WI38 (cell line): ENCODE measurements at regions not wholly inside any gene's neighbourhood (a gene's known extent, or its start where the extent isn't known, plus 50 kb on each side); places are given as distances from the start of the nearest gene placed in this dataset.
"Not testable (repeated sequence)": the region's sequence is repeated elsewhere in the genome, so short reads cannot be mapped to it uniquely, and the experiment has no call there.

Source experiments
- H3K4me3 ChIP-seq: 2 replicates; pipeline ENCODE4 v1.5.1; 2011; ENCODE audit warnings: low read depth, mild to moderate bottlenecking, control low read depth, low read length
- TF ChIP-seq, protein P1 (sequence below): IDR thresholded peaks from 2 replicates; pipeline ENCODE4 v1.5.1; 2012; ENCODE audit warnings: low read depth, mild to moderate bottlenecking, control low read depth, low read length

DNA sequence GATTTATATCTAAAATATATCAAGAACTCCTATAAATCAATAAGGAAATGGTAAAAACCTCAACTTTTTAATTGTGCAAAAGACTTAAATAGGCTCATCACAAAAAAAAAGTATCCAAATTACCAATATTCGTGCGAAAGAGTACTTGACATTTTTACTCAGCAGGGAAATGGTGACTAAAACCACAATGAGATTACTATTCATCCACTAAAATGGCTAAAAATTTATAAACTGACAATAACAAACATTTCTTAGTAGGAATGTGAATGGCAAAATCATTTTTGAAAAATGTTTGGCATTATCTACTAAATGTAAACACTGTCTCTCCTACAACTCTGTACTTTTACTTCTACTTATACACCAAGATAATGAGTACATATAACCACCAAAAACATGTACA lies 184.8 kb upstream of the RND3 start:
- H3K4me3 ChIP-seq = no peak overlapping the region
- TF ChIP-seq, protein P1, sequence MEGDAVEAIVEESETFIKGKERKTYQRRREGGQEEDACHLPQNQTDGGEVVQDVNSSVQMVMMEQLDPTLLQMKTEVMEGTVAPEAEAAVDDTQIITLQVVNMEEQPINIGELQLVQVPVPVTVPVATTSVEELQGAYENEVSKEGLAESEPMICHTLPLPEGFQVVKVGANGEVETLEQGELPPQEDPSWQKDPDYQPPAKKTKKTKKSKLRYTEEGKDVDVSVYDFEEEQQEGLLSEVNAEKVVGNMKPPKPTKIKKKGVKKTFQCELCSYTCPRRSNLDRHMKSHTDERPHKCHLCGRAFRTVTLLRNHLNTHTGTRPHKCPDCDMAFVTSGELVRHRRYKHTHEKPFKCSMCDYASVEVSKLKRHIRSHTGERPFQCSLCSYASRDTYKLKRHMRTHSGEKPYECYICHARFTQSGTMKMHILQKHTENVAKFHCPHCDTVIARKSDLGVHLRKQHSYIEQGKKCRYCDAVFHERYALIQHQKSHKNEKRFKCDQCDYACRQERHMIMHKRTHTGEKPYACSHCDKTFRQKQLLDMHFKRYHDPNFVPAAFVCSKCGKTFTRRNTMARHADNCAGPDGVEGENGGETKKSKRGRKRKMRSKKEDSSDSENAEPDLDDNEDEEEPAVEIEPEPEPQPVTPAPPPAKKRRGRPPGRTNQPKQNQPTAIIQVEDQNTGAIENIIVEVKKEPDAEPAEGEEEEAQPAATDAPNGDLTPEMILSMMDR = no peak

DNA sequence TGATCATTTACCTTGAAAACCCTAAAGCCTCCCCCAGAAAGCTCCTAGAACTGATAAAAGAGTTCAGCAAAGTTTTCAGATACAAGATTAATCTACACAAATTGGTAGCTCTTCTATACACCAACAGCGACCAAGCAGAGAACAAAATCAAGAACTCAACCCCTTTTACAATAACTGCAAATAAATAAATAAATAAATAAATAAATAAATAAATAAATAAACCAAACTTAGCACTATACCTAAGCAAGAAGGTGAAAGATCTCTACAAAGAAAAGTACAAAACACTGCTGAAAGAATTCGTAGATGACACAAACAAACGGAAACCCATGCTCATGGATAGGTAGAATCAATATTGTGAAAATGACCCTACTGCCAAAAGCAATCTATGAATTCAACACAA lies 182.0 kb upstream of the RND3 start:
- TF ChIP-seq, protein P1 = no peak
- H3K4me3 ChIP-seq = no peak overlapping the region

DNA sequence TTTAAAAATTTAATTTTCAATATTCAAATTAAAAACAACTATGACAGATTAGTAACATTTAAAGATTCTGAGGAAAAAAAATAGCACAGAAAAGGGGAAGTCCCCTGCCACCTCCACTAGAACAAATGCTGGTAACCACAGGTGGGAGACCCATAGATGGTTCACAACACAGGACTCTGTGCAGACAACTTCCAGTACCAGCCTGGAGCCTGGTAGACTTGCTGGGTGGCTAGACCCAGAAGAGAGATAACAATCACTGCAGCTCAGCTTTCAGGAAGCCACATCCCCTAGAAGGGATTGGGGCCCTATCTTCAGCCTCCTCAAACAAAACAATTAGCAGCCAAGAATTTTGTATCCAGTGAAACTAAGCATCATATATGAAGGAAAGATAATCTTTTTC lies 179.6 kb upstream of the RND3 start:
- H3K4me3 ChIP-seq = not testable (repeated sequence)

DNA sequence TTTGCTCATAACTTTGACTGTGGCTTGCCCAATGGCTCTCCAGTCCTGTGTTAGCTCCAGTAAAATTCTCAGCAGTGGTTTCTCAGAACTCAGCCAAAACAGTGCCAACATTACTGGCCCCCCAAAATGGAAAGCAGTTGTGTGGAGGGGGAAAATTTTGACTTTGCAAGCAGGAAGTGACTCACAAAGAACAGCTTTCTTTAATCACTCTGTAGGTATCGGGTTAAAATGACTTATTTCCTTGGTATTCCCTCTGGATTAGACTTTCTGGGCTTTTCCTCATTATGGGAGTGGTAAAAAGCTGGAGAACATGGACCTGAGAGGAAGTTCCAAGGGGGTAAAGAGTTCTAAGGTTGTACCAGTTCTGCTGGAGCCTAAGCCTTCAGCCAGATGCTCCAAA lies 175.7 kb upstream of the RND3 start:
- TF ChIP-seq, protein P1 = no peak
- no peak overlapping the region for H3K4me3 ChIP-seq

DNA sequence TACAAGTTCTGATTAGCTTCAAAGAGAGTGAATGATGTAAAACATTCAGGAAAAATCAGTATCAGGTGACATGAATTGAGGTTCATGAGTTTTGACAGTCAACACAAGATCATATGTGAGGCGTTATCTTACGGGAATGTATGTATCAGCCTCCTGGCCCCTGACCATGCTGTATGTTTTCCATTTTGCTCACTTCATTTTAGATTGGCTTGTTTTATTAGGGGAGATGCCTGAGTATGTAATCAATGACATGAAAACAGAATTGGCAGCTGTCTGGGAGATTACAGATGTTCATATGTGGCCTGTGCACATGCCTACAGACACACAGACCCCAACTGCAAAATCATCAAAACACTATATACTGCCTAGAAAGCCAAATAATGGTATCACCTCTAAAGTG lies 168.5 kb upstream of the RND3 start:
- no peak overlapping the region for H3K4me3 ChIP-seq
- TF ChIP-seq, protein P1 = no peak

DNA sequence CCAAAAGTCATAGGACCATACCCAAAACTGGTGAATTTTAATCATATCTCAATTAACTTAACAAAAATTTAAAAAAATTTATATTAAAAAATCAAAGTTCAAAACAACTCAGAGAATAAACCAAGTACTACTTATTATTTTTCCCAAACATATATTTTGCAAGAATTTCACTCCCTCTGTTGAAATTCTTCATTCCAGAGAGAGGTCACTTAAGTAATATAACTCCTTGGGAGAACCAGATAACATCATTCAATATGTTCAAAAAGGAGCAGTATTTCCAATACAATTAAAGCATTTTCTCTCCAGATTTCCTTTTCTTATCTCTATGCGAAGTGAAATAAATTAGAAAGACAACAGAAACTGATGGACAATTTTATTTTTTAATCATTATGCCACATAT lies 165.9 kb upstream of the RND3 start:
- H3K4me3 ChIP-seq = no peak overlapping the region
- TF ChIP-seq, protein P1 = no peak

DNA sequence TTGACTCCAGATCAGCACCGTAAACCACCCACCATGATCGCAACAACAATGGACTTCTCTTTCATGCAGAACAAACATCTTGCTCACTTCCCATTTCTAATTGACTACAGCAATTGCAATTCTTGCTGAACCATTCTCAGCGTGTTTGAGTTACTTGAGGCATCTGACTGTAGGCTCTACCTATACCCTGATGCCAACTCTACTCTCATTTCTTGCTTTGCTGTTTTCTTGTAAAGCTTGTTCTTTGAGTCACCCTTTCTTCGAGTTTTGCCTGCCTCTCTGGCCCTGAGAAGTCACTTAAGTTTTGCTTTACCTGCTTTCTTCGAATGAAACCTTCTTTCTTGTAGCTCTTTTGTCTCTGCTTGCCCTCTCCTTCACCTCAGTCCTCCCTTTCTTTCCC lies 160.5 kb upstream of the RND3 start:
- TF ChIP-seq, protein P1 = no peak
- no peak overlapping the region for H3K4me3 ChIP-seq

DNA sequence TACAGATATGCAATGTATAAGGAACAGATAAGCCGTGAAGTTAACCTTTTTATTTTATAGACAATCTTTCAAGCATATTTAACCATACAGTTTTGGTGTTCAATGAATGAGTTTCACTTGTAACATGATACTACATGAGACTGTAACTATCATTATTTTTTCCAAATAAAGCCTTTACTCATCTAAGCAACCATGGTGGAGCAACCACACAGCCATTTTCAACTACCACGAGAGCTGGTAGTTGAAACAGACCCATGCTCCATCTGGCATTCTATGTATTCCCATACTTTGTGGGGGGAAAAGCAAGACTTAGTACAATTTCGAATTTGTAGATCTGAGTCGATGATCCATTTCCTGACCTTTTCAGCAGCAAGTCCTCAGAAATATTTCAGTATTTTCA lies 159.3 kb upstream of the RND3 start:
- H3K4me3 ChIP-seq = no peak overlapping the region
- TF ChIP-seq, protein P1 = no peak
